SHP77 treated with DMSO at 0.1 percent for 48 hours (cell line): ENCODE measurements at regions not wholly inside any gene's neighbourhood (a gene's known extent, or its start where the extent isn't known, plus 50 kb on each side); places are given as distances from the start of the nearest gene placed in this dataset.
"Not testable (repeated sequence)": the region's sequence is repeated elsewhere in the genome, so short reads cannot be mapped to it uniquely, and the experiment has no call there.

Experiments
- DNase-seq: peaks from one replicate; lab custom pipeline; 2025; lab: John Stamatoyannopoulos, UW

DNA sequence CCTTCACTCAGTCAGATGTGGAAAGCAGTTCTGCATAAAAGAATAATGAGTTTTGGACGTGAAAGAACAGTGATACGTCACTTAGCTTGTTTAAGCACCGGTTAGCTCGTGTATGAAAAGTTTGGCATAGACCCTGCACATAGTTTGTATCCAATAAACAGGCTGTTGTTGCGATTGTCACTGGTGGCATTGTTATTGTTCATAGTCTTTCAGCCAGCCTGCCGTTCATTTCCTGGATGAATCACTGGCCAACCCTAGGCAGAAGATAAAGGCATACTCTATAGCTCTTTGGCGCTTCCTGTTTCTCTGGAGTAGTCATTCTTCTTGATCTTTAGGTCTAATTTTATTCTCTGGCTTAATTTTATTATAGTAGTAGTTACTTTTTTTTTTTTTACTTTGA is 57.8 kb upstream of the ANKRD30A start:
- no peak for DNase-seq

DNA sequence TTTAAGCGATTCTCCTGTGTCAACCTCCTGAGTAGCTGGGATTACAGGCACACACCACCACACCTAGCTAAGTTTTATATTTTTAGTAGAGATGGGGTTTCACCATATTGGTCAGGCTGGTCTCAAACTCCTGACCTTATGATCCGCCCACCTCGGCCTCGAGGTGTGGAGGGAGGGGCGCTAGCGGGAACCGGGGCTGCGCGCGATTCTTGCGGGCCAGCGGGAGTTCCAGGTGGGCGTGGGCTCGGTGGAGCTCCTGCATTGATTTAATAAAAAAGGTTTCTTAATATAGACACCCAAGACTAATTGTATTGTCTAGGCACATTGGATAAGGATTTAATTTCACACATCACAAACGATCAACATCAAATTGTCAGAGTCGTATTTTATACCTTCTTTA is 63.1 kb upstream of the ANKRD30A start:
- DNase-seq, result not testable (repeated sequence)

DNA sequence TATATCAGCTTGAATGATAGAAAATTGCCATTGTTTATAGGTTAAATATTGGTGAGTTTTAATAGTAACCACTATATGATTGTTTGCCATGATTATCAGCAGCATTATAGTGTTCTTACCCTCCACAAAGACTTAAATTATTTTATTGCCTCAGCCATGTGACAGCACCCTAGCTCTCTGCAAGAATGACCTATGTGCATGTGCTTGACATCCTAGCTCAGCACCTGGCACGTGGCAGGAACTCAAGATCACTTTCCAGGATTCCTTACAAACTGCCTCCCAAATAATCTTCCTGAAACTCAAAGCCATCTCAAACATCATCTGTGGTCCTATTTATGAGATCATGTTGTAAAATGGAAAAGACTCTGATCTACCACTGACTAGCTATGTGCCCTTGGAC is 68.1 kb upstream of the ANKRD30A start:
- no peak for DNase-seq

DNA sequence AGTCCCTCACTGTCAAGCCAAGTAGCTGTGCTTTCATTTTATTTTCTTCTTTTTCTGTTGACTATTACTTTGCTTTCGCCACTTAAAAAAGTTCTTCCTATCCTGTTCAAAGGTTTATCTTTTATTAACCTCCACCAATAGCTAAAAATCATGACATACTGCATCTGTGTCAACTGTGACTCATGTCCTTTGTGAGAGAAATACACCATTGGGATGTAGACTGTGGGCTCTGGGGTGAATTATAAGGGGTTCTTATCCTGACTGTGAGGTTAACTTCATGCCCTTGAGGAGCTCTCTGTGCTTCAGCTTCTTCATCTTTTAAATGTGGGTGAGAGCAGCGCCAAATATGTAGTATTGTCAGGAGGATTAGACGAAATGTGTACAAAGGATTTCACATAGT is 71.9 kb upstream of the ANKRD30A start:
- DNase-seq, result no peak

DNA sequence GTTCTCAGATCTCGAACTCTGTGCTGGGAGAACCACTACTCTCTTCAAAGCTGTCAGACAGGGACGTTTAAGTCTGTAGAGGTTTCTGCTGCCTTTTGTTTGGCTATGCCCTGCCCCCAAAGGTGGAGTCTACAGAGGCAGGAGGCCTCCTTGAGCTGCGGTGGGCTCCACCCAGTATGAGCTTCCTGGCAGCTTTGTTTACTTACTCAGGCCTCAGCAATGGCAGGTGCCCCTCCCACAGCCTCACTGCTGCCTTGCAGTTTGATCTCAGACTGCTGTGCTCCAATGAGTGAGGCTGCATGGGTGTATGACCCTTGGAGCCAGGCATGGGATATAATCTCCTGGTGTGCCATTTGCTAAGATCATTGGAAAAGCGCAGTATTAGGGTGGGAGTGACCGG is 75.4 kb upstream of the ANKRD30A start:
- DNase-seq, result not testable (repeated sequence)

DNA sequence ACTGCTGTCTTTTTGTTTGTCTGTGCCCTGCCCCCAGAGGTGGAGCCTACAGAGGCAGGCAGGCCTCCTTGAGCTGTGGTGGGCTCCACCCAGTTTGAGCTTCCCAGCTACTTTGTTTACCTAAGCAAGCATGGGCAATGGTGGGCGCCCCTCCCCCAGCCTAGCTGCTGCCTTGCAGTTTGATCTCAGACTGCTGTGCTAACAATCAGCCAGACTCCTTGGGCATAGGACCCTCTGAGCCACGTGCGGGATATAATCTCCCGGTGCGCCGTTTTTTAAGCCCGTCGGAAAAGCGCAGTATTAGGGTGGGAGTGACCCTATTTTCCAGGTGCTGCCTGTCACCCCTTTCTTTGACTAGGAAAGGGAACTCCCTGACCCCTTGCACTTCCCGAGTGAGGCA is 81.1 kb upstream of the ANKRD30A start:
- DNase-seq, result not testable (repeated sequence)

DNA sequence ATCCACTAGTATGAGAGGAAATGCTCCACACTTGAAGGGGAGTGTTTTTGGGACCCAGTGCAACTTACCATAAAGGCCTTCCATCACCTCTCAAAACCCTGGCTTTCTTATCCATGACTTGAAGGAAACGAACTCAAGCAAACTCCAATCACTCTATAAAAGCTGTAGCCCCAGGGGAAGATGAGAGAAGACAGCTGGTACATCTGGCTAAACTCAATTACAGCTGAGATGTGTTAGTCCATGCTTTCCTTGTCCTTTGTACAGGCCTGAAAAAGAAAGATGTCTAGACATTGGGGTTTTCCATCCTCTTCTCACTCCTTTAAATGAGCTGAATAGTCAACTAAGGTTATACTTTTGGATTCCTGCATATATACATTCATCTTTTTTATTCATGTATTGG is 89.5 kb upstream of the ANKRD30A start:
- DNase-seq, result no peak

DNA sequence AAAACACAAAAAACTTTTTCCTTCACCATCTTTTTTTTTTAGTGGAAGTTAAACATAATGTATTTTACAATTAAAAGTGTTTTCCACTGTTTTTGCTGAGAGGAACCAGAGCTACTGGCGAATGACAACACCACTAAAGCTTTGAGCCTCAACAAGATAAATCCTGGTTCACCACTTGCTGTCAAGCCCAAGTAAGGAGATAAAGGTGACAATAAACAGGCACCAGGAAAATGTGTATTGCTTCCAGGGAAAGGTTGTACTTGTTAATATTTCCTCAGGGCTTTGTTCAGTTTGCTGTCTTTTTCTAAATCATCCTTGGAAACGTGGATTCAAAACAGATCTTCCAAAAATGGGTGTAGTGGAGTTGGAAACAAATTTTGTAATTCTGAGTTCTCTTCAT is 109.9 kb upstream of the ANKRD30A start:
- DNase-seq, result no peak

DNA sequence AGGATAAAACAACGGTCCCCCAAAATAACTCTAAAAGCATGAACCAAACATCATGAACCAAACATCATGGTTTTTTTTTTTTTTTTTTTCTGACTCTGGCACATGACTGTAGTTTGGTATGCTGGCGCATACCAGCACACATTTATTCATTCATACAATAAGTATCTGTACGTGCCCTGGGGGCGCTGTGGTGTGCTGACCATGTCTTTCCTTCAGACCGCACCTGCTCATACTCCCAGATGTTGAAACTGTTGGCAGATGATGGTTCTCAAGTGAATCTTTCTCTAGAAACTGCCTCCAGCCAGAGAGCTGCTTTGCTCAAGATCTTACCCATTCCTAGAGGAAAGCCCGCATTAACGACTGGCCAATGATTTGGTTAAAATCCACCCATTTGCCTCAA is 114.7 kb upstream of the ANKRD30A start:
- DNase-seq, result no peak

DNA sequence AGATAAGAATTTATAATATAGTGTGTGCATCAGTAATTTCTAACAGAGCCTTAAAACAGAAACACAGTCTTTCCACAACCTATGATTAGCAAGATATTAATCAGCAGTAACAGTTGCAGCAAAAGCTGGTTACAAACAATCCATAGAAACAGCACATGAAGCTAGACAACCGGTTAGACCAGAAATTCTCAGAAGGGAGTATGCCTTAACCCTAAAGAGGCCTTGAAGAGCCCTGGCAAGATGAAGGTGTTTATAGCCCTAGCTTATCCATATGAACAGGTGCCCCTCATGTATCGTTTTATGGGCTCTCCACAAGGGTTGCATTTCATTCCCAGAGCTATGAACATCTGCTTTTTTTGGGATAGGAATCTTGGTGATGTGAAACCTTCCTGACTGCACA is 117.1 kb upstream of the ANKRD30A start:
- DNase-seq, result not testable (repeated sequence)

DNA sequence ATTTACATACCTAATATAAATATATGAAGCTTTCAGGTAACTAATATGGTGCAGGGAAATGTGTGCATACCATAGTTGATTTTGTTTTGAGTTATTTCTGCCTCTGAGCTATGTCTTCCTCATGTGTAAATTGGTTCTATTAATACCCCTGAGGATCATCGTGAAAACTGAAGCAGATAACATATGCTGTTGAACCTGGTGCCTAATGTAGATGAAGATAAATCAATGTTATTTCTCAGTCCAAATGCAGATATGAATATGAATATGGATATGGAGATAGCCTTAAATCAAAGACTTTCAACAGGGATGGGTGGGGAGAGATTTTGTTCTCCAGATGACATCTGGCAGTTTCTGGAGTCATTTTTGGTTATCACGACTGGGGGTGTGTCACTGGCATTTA is 122.3 kb upstream of the ANKRD30A start:
- no peak for DNase-seq

DNA sequence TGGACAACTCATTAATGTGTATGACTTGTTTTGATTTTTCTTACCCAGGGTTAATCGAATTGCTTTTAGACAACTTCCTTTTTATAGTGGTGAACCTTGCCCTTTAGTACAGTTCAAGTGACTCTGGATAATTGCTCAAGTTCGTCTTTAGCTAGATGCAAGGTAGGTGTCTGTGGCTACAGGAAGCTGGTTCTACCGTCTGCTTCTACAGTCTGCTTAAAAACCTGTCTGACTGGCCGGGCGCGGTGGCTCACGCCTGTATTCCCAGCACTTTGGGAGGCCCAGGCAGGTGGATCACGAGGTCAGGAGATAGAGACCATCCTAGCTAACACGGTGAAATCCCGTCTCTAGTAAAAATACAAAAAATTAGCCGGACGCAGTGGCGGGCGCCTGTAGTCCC is 129.6 kb upstream of the ANKRD30A start:
- DNase-seq, result not testable (repeated sequence)

DNA sequence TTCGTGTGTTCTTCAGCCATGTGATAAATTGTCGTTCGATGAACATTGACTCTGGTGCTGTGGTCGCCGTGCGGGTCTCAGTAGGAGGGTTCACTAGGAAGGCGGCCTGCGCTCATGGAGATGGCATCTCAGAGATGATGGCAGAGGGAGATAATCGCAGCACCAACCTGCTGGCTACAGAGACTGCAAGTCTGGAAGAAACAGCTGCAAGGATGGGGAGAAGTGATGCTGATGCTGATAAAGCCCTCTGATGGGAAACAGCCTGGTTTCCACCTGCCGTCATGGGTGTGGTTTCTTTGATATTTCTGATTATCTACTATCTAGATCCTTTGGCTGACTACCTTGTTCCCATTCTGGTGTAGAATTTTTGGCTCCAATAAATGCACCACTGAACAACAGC is 130.5 kb upstream of the ANKRD30A start:
- DNase-seq, result no peak

DNA sequence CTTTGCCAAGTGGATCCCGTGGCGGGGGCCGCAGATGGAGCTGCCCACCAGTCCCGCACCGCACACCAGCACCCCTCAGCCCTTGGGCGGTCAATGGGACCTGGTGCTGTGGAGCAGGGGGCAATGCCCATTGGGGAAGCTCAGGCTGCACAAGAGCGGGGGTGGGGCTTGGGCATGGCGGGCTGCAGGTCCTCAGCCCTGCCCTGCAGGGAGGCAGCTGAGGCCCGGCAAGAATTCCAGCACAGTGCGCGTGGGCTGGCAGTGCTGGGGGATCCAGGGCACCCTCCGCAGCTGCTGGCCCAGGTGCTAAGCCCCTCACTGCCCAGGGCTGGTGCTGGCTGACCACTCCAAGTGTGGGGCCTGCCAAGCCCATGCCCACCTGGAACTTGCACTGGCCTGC is 136.2 kb upstream of the ANKRD30A start:
- no peak for DNase-seq

DNA sequence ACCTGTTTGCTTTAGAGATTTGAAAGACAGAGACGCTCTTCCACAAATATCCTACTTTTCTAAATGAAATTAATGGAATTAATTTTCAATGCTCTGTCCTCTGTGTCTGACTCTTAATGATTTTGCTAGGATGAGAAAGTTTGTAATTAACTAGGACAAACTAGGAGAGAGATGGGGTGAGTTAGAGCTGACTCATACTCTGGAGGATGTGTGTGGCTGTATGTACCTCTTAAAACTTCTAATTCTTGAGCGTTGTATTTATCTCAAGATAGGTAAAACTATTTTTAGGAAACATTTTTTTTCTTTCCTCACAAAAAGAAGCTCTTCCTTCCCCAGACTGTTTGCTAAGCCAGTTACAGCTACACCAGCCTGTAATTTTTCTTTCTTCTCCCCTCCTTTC is 178.8 kb upstream of the ANKRD30A start:
- no peak for DNase-seq

DNA sequence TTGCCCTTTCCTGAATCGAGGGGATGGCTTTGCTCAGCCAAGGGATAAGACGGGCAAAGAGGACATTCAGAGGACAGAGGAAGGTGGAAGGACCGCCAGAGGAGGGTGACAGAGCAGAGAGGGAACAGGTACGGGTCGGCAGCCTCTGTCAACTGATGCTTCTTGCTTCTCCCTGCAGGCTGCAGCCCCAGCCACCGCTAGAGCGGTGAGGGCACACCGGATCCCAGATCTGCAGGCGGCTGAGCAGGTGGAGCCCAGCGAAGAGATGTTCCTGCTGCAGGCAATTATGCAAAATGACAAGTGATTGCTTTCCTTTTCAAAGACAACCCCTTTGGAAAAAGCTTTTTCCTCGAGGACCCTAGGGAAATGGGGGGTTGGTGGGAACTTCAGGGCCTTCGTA is 181.9 kb upstream of the ANKRD30A start:
- DNase-seq, result no peak

DNA sequence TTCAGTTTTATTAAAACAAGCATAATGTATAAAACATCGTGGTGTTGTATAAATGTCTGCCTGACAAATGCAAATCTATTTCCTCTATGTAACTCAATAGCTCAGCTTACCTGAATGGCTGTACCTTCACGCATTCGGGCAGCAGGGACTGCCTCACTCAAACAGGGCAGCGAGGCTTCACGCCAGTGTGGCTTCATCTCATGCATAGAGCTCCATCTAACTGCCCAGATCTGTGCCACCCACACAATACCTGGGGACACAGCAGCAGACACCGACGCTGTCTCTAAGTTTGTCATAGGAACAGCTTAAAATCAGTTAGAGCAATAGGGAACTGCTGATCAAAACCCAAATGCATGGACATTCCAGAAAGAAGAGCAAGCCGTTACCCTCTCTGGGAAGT is 182.8 kb upstream of the ANKRD30A start:
- no peak for DNase-seq

DNA sequence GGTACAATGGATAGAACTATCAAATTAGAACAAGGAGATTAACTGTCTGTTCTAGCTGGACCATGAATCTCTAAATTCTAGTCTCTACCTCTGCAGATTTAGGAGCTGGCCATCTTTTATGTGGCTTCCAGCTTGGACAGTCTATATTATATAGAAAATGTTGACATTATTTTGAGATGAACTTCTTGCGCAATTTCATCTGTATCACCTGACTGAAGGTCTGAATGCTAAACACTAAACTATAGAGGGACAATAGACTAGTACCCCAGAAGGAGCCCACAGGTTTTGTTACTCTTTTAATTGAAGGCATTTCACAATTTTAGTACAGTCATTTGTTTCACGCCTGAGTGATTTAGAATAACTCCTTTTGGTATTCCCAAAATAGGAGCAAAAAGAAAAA is 222.4 kb upstream of the ANKRD30A start:
- no peak for DNase-seq

DNA sequence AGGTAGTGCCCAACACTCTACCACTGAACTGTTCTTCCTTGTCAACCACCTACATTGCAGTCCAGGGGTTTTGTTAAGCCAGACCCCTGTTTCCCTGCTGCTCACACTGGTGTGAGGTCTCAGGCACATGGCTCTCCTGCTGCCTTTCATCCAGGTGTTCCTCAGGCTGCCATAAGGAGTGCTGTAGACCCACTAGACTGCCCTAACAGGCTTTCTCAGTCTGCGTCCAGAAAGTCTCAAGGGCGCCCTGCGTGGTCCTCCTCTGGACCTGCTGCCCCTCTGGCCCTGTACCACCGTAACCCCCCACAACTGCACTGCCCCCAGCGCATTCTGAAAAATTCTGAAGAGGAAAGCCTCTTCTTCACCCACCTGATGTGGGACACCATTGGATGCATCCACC is 225.7 kb upstream of the ANKRD30A start:
- DNase-seq, result no peak

DNA sequence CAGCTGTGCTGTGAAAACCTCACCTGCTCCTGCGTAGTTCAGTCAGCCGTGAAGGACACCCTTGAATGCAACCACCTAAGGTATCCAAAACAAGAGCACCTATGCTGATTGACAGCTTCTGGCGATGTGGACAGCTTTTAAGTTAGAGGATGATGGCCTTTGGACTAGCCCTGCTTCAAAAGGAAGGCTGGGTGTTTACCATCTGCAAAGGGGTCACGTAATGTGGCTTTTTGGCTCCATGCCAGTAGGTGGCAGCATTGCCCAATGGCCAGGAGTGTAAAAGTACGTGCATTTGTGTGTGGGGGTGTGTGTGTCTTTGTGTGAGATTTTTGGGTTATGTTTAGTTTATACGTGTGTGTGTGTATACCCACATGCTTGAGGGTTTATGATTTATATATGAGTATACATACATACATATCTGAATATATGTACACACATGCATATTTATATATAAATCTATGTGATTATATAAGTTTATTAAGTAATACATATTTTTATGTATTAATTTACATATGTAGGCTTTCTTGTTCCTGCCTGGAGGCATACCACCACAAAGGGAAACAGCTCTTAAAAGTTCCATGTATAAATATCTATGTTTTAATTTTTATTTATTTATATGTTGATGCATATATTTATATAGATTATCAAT is 236.3 kb upstream of the ANKRD30A start:
- peak; percentile 2 for DNase-seq

DNA sequence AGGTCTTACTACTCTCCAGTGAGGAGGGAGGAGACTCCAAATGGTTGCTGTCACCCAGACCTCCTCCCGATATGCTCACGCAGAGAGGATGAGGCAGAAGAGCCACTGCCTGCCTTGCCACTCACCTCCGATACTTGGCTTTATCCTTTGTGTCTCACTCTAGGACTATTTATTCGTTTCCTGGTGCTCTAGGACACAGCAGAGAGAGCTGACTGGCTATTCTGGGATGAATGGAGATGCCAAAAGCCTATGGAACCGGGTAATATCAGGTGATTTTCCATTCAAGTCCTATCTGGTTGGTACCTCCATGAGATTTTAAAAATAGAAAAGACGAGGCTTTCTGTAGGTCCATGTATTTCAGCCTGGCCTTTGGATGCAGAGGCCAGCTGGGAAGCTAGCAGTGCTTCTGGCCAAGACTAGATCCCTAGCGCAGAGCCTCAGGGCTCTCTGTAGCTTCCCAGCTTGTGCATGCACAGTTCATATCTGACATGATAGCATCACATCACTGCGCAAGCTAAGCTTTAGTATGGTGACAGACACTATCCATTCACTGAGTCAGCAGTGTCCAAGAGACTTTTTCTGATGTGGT is 239.0 kb upstream of the ANKRD30A start:
- no peak for DNase-seq

DNA sequence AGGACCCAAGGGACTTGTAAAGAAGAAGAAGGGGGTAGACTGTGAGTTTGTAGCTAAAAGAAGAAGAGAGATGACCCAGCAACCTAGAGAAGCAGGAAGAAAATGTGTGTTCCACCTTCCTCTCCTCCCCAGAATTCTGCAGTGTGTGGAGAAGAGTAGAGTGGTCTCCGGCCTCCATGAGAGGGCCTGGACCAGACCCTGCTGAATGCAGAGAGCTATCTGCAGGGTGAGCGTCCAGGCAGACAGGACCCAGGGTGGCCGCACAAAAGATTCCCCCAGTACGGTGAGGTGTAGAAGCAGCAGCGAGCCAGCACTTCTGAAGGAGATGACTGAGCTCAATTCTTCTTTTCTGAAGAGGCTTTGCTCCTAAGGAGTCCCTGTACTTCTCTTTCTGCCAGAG is 239.7 kb upstream of the ANKRD30A start:
- no peak for DNase-seq

DNA sequence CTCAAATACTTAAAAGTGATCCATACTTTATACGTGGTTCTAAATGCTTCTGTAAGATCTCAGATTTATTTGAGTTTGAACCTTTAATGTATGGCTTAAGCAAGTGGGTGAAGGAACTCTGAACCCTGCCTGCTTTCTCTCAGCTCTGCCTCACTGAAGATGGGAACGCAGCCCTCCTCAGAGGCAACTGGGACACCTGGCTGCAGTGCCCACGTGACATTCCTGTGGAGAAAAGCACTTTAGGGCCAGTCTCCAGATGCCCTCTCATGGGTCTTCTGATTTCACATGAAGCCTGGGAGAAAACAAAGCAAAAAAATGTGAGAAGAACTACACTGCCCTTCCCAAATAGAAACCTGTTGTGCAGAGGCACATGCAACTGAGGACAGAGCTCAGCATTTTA is 242.6 kb upstream of the ANKRD30A start:
- no peak for DNase-seq

DNA sequence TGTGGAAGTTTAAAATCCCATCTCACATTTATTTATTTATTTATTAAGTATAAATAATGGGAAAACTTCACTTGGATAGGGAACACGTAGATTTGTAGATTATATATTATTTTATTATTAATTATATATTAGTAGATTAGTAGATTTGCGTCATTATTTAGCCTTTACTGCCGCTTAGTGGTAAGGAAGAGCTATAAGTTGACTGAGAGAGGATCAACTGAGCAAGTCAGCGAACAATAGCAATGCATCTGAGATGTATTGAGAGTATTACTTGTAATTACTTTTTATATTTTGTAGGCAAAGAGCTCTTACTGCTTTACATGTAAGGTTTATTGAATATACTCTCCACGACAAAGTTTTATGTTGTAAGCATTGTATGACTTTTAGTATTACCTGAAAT is 244.5 kb upstream of the ANKRD30A start:
- no peak for DNase-seq
